PFSK-1 (cell line): ENCODE measurements at regions not wholly inside any gene's neighbourhood (a gene's known extent, or its start where the extent isn't known, plus 50 kb on each side); places are given as distances from the start of the nearest gene placed in this dataset.

Experiments
- FOXP2 ChIP-seq: optimal IDR thresholded peaks from 2 replicates; pipeline ENCODE3; 2011; ENCODE audit warnings: borderline replicate concordance, control low read depth, inconsistent platforms; ENCODE audit not compliant: insufficient read depth; ENCODE audit errors: extremely low read length, extremely low read depth
- POLR2AphosphoS5 ChIP-seq: IDR thresholded peaks from 2 replicates; pipeline ENCODE4 v1.6.1; 2012; ENCODE audit warnings: low read depth, mild to moderate bottlenecking, control low read depth, low read length, moderate library complexity
- REST ChIP-seq, 2 experiments: IDR thresholded peaks; 2 replicates each; pipeline versions ENCODE4 v1.6.1 to v1.8.0; 2011 to 2012; ENCODE audit warnings: low read depth in 2 of 2, low read length in 2 of 2, control low read depth in 1 of 2, inconsistent platforms in 1 of 2, mild to moderate bottlenecking in 1 of 2, moderate library complexity in 1 of 2; ENCODE audit not compliant: insufficient read depth in 1 of 2
- SIN3A ChIP-seq: IDR thresholded peaks from 2 replicates; pipeline ENCODE4 v1.6.1; 2012; ENCODE audit warnings: mild to moderate bottlenecking, low read length, moderate library complexity, borderline replicate concordance; ENCODE audit not compliant: insufficient read depth
- TAF1 ChIP-seq: IDR thresholded peaks from 2 replicates; pipeline ENCODE4 v1.6.1; 2012; ENCODE audit warnings: low read length, control low read depth, borderline replicate concordance; ENCODE audit not compliant: insufficient read depth

- no peak for TF ChIP-seq TAF1
- no peak for TF ChIP-seq FOXP2
- TF ChIP-seq POLR2AphosphoS5, result no peak
- TF ChIP-seq REST (IDR thresholded peaks at IDR 0.05; ENCODE audit: insufficient read depth in 1 of 2, low read depth in 2 of 2, low read length in 2 of 2), result no peak
- no peak for TF ChIP-seq SIN3A
Observed at GRCh38 chr11:122406466-122406865, 249.1 kb upstream of the UBASH3B start.

GRCh38 chr11:122405547-122406341 lies 249.8 kb upstream of the UBASH3B start:
- TF ChIP-seq POLR2AphosphoS5 (no peak), REST (IDR thresholded peaks at IDR 0.05; ENCODE audit: insufficient read depth in 1 of 2, low read depth in 2 of 2, low read length in 2 of 2) (no peak), FOXP2 (no peak), TAF1 (no peak), SIN3A (no peak)

DNA sequence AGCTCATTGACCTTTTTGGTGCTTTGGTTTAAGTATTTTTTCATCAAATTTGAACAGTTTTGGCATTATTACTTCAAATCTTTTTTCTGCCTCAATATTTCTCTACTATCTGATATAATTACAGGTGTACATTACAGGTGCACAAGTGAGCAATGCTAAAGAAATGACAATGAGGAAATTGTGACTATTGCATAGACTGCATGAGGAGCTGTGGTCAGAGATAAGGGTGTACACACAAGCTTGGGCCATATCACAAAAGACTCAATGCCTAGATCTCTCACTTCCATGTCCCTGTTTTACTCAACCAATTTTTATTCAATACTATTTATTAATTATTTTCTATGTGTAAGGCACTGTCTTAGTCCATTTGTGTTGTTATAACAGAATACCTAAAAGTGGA lies 251.0 kb upstream of the UBASH3B start:
- TF ChIP-seq FOXP2 (no peak), REST (IDR thresholded peaks at IDR 0.05; ENCODE audit: insufficient read depth in 1 of 2, low read depth in 2 of 2, low read length in 2 of 2) (no peak), SIN3A (no peak), TAF1 (no peak), POLR2AphosphoS5 (no peak)

GRCh38 chr11:122399375-122399774 lies 256.1 kb upstream of the UBASH3B start:
- TF ChIP-seq SIN3A, result no peak
- no peak for TF ChIP-seq REST (IDR thresholded peaks at IDR 0.05; ENCODE audit: insufficient read depth in 1 of 2, low read depth in 2 of 2, low read length in 2 of 2)
- TF ChIP-seq POLR2AphosphoS5, result no peak
- TF ChIP-seq TAF1, result no peak
- no peak for TF ChIP-seq FOXP2

DNA sequence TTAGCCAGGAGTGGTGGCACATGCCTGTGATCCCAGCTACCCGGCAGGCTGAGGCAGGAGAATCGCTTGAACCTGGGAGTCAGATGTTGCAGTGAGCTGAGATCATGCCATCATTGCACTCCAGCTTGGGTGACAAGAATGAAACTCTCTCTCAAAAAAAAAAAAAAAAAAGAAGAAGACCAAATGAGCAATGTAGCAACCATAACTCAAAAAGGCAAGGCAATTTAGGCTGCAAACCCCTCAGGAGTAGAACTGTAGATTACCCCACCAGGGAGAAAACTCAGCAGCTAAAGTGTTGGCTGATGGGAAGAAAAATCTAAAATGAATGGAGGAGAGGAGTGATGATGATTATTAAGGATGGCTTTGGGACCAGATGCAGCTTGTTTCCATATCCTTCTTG lies 256.7 kb upstream of the UBASH3B start:
- TF ChIP-seq SIN3A (no peak), REST (IDR thresholded peaks at IDR 0.05; ENCODE audit: insufficient read depth in 1 of 2, low read depth in 2 of 2, low read length in 2 of 2) (no peak), POLR2AphosphoS5 (no peak), TAF1 (no peak), FOXP2 (no peak)
